ENCODE measurements at regions not wholly inside any gene's neighbourhood (a gene's known extent, or its start where the extent isn't known, plus 50 kb on each side); places are given as distances from the start of the nearest gene placed in this dataset.

- Histone ChIP-seq H3K9ac (ENCODE audit: control insufficient read depth, extremely low read depth, insufficient read depth, low read length) (no peak overlapping the region), H3K27me3 (ENCODE audit: control insufficient read depth, extremely low read depth, insufficient read depth, low read length) (no peaks in the 10 kb centered on the region), H3K9me3 (ENCODE audit: control insufficient read depth, low read depth, low read length) (no peaks in the 10 kb centered on the region), H3K36me3 (ENCODE audit: control insufficient read depth in 2 of 2, extremely low read depth in 1 of 2, insufficient read depth in 2 of 2, low read length in 2 of 2) (no peaks in the 10 kb centered on the region), H3K27ac (ENCODE audit: control insufficient read depth, insufficient read depth, low read length) (no peak overlapping the region), H3K4me2 (ENCODE audit: control insufficient read depth, extremely low read depth, insufficient read depth, low read depth, low read length) (no peak overlapping the region), H3K79me2 (ENCODE audit: control insufficient read depth, insufficient read depth, low read length) (no peaks in the 10 kb centered on the region), H2AFZ (ENCODE audit: control insufficient read depth, low read length) (no peak overlapping the region), H3K4me3 (ENCODE audit: control insufficient read depth in 2 of 3, extremely low read depth in 1 of 3, insufficient read depth in 2 of 3, low read depth in 1 of 3, low read length in 3 of 3) (no peak overlapping the region), H4K20me1 (ENCODE audit: control insufficient read depth, extremely low read depth, insufficient read depth, low read length) (no peaks in the 10 kb centered on the region), H3K9me1 (ENCODE audit: control insufficient read depth, extremely low read depth, insufficient read depth, low read length) (no peaks in the 10 kb centered on the region), H3K4me1 (ENCODE audit: control insufficient read depth, extremely low read depth, insufficient read depth, low read length) (no peaks in the 10 kb centered on the region)
- dilution Hi-C loops (cut with MboI; ENCODE audit: extremely low pct_ligation_motif_present, low sequenced_read_pairs): no loop called here
- FAIRE-seq (no peak), DNase-seq (ENCODE audit: low read depth, low spot score) (no peak)
- no peak for TF ChIP-seq EZH2 (IDR thresholded peaks at IDR 0.05; ENCODE audit: low read length)
- TF ChIP-seq, protein P1, sequence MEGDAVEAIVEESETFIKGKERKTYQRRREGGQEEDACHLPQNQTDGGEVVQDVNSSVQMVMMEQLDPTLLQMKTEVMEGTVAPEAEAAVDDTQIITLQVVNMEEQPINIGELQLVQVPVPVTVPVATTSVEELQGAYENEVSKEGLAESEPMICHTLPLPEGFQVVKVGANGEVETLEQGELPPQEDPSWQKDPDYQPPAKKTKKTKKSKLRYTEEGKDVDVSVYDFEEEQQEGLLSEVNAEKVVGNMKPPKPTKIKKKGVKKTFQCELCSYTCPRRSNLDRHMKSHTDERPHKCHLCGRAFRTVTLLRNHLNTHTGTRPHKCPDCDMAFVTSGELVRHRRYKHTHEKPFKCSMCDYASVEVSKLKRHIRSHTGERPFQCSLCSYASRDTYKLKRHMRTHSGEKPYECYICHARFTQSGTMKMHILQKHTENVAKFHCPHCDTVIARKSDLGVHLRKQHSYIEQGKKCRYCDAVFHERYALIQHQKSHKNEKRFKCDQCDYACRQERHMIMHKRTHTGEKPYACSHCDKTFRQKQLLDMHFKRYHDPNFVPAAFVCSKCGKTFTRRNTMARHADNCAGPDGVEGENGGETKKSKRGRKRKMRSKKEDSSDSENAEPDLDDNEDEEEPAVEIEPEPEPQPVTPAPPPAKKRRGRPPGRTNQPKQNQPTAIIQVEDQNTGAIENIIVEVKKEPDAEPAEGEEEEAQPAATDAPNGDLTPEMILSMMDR (optimal IDR thresholded peaks at IDR 0.05 in 1 of 3, IDR thresholded peaks at IDR 0.05 in 1 of 3, conservative IDR thresholded peaks at IDR 0.05 in 1 of 3; ENCODE audit: extremely low read depth in 1 of 3, insufficient read depth in 2 of 3, low read length in 3 of 3): no peak
Observed at GRCh38 chr18:44546954-44547353, 133.7 kb upstream of the SETBP1 start.

DNA sequence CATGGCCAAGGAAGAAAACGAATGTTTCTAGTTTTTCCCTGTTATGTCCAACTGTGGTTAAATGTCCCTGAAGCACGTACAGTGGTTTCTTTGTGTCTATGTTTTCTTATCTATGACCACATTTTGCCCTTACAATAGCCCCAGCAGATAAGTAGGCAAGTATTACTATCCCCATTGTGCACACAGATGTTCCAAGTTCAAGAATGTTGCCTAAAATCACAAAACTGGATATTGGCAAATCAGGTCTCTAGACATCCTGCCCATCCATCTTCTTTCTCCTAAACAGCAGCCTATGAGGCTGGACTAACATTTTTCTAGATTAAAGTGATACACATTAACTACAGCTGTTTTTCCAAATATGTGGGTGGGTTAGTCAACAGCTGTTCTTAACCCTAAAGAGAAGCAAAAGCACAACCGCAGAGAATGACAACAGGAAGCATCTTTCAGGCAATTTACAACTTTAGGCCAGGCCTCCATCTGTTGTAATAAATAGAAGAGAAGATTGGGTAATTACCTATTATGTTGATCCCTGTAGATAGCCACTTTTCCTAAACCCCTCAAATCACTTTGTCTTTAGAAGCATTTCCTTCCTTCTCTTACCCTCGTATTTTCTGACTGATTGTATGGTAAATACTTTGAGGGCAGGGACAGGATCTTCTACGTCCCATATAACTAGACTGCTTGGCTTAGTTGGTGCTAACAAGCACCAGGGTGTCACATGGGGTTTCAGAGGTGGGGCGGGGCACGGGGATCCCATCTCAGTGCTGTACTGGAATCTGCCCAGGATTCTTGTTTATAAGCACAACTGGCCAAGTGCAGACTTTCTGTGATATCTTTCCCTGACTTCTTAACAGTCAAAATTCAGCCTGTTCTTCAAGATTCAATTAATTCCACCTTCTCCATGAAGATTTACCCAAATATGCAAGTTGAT lies 132.1 kb upstream of the SETBP1 start:
- Histone ChIP-seq H3K4me2 (ENCODE audit: control insufficient read depth, extremely low read depth, insufficient read depth, low read depth, low read length) (no peak overlapping the region), H3K9ac (ENCODE audit: control insufficient read depth, extremely low read depth, insufficient read depth, low read length) (no peak overlapping the region), H3K36me3 (ENCODE audit: control insufficient read depth in 2 of 2, extremely low read depth in 1 of 2, insufficient read depth in 2 of 2, low read length in 2 of 2) (no peaks in the 10 kb centered on the region), H3K79me2 (ENCODE audit: control insufficient read depth, insufficient read depth, low read length) (no peaks in the 10 kb centered on the region), H3K9me1 (ENCODE audit: control insufficient read depth, extremely low read depth, insufficient read depth, low read length) (no peaks in the 10 kb centered on the region), H3K27me3 (ENCODE audit: control insufficient read depth, extremely low read depth, insufficient read depth, low read length) (no peaks in the 10 kb centered on the region), H3K9me3 (ENCODE audit: control insufficient read depth, low read depth, low read length) (no peaks in the 10 kb centered on the region), H3K27ac (ENCODE audit: control insufficient read depth, insufficient read depth, low read length) (no peak overlapping the region), H3K4me3 (ENCODE audit: control insufficient read depth in 2 of 3, extremely low read depth in 1 of 3, insufficient read depth in 2 of 3, low read depth in 1 of 3, low read length in 3 of 3) (no peak overlapping the region), H3K4me1 (ENCODE audit: control insufficient read depth, extremely low read depth, insufficient read depth, low read length) (no peaks in the 10 kb centered on the region), H4K20me1 (ENCODE audit: control insufficient read depth, extremely low read depth, insufficient read depth, low read length) (no peaks in the 10 kb centered on the region), H2AFZ (ENCODE audit: control insufficient read depth, low read length) (no peak overlapping the region)
- no peak for DNase-seq (ENCODE audit: low read depth, low spot score)
- TF ChIP-seq, protein P1 (optimal IDR thresholded peaks at IDR 0.05 in 1 of 3, IDR thresholded peaks at IDR 0.05 in 1 of 3, conservative IDR thresholded peaks at IDR 0.05 in 1 of 3; ENCODE audit: extremely low read depth in 1 of 3, insufficient read depth in 2 of 3, low read length in 3 of 3): no peak
- no peak for TF ChIP-seq EZH2 (IDR thresholded peaks at IDR 0.05; ENCODE audit: low read length)
- FAIRE-seq: no peak
- dilution Hi-C loops (cut with MboI; ENCODE audit: extremely low pct_ligation_motif_present, low sequenced_read_pairs): no loop called here

Data from keratinocyte (primary cell).